Type B pancreatic cell (in vitro differentiated cells): ENCODE measurements at regions not wholly inside any gene's neighbourhood (a gene's known extent, or its start where the extent isn't known, plus 50 kb on each side); places are given as distances from the start of the nearest gene placed in this dataset.

Experiments used
- DNase-seq: peaks from one replicate; pipeline ENCODE4 v3.0.0; 2021; ENCODE audit warnings: mixed read lengths; ENCODE audit not compliant: unreplicated experiment; ENCODE audit errors: extremely low spot score
- H3K27ac Mint-ChIP-seq: 2 replicates; pipeline ENCODE4 v1.8.0; 2021; ENCODE audit warnings: mild to moderate bottlenecking, mixed read lengths
- H3K27me3 Mint-ChIP-seq: 2 replicates; pipeline ENCODE4 v1.8.0; 2021; ENCODE audit warnings: mixed read lengths
- H3K36me3 Mint-ChIP-seq: 2 replicates; pipeline ENCODE4 v1.8.0; 2021; ENCODE audit warnings: mixed read lengths
- H3K4me1 Mint-ChIP-seq: one replicate; pipeline ENCODE4 v1.8.0; 2021; ENCODE audit warnings: mixed read lengths; ENCODE audit not compliant: unreplicated experiment
- H3K4me3 Mint-ChIP-seq: 2 replicates; pipeline ENCODE4 v1.8.0; 2021; ENCODE audit warnings: mild to moderate bottlenecking, mixed read lengths
- H3K9me3 Mint-ChIP-seq: 2 replicates; pipeline ENCODE4 v1.8.0; 2021; ENCODE audit warnings: mixed read lengths
- TF ChIP-seq, protein P1 (sequence below): fragments of 200-600 bp; sonication (generic); conservative IDR thresholded peaks from 2 replicates; pipeline ENCODE4 v1.5.0; 2021; ENCODE audit warnings: antibody characterized with exemption, mild to moderate bottlenecking

DNA sequence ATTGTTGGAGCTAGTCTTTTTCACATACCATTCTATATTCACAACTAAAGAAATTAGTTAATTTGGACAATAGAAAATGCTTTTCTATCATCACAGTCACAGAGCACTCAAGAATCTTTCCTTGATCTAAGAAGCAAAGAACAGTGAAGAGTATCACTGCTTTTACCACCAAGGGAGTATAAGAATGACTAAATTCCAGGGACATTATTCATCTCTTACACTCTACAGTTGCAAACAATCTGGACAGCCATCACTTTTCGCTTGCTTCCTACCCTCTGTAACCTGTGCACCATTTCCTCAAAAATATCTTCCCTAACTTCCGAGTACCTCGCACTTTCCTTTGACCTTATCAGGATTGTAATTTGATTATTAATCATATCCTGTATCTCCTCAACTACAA, 359.5 kb upstream of the TMCO5A start:
- H3K4me1 Mint-ChIP-seq, result no peaks in the 10 kb centered on the region
- no peak for DNase-seq
- no peak overlapping the region for H3K4me3 Mint-ChIP-seq
- H3K27me3 Mint-ChIP-seq, result no peaks in the 10 kb centered on the region
- TF ChIP-seq, protein P1, sequence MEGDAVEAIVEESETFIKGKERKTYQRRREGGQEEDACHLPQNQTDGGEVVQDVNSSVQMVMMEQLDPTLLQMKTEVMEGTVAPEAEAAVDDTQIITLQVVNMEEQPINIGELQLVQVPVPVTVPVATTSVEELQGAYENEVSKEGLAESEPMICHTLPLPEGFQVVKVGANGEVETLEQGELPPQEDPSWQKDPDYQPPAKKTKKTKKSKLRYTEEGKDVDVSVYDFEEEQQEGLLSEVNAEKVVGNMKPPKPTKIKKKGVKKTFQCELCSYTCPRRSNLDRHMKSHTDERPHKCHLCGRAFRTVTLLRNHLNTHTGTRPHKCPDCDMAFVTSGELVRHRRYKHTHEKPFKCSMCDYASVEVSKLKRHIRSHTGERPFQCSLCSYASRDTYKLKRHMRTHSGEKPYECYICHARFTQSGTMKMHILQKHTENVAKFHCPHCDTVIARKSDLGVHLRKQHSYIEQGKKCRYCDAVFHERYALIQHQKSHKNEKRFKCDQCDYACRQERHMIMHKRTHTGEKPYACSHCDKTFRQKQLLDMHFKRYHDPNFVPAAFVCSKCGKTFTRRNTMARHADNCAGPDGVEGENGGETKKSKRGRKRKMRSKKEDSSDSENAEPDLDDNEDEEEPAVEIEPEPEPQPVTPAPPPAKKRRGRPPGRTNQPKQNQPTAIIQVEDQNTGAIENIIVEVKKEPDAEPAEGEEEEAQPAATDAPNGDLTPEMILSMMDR, result no peak
- no peak overlapping the region for H3K27ac Mint-ChIP-seq
- no peaks in the 10 kb centered on the region for H3K36me3 Mint-ChIP-seq
- H3K9me3 Mint-ChIP-seq, result no peaks in the 10 kb centered on the region

DNA sequence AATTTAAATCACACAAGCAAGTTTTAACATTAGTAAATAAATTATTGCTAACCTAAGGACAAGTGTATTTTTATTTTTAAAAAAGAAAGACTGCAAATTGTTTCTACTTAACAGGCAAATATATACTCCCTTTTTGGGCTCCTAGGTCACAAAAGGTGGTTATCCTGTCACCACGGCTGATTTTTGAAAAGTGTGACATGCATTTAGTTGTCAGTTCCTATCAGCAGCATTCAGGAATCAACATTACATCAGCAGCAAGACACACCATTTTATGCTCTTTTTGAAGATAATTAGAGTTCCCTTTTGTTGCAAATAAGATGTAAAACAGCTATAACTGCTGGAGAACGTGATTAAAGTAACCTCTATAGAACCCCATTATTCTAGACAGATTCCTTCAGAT, 357.5 kb upstream of the TMCO5A start:
- DNase-seq, result no peak
- no peaks in the 10 kb centered on the region for H3K27me3 Mint-ChIP-seq
- no peaks in the 10 kb centered on the region for H3K4me1 Mint-ChIP-seq
- TF ChIP-seq, protein P1, result no peak
- no peak overlapping the region for H3K4me3 Mint-ChIP-seq
- no peak overlapping the region for H3K27ac Mint-ChIP-seq
- no peaks in the 10 kb centered on the region for H3K9me3 Mint-ChIP-seq
- H3K36me3 Mint-ChIP-seq, result no peaks in the 10 kb centered on the region

DNA sequence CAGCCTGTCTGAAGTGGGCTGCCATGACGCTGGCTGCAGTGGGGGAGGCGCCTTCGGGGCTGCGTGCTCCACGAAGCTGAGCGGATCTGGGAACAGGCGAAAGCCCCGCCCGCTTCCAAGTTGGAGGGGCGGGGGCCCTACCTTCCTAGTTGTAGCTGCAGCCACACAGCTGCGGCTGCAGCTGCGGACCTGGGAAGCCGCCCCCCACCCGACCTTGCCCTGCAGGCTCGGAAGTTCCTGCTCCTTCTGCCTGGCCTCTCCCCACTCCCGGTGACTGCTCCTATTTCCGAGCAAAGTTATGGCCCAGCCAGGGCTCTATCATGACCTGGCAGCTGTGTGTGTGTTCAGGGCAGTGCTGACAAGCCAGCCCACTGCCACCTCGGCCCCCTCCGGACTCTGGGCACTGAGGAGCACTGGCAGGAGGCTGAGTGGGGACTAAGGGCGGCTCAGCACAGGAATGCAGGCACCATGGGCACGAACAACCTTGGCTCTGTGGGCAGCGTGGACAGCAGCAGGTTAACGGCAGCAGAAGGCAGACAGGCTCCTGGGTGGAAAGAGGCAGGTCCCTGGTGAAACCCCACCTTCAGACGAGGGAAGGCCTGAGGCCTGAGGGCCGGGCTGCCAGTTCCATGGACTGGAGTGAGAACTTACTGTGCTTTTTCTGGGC, 352.4 kb upstream of the TMCO5A start:
- H3K9me3 Mint-ChIP-seq, result peaks cover 1% of the 10 kb centered on the region
- H3K4me1 Mint-ChIP-seq, result peaks cover 12% of the 10 kb centered on the region
- TF ChIP-seq, protein P1, result no peak
- H3K27me3 Mint-ChIP-seq, result no peaks in the 10 kb centered on the region
- no peak overlapping the region for H3K4me3 Mint-ChIP-seq
- no peaks in the 10 kb centered on the region for H3K36me3 Mint-ChIP-seq
- H3K27ac Mint-ChIP-seq, result no peak overlapping the region
- no peak for DNase-seq

DNA sequence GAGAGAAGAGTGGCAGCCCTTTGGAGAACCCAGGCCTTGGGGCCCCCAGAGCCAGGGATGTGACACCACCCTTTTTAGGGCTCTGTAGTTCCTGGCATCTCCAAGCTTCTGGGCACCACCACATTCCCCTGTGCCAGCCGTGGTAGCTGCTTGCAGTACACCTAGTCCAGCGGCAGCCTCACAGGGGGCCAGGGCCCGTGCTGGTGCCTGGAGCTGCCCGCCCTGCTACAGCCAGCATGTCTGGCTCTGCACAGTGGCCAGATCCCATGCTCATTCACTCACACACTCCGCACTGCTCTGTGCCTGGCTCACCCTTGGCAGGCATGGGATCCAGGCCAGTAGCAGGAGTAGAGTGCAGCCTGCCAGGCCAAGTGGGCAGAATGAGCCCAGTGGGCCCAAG, 351.6 kb upstream of the TMCO5A start:
- H3K27ac Mint-ChIP-seq, result no peak overlapping the region
- H3K4me3 Mint-ChIP-seq, result no peak overlapping the region
- H3K9me3 Mint-ChIP-seq, result peaks cover 5% of the 10 kb centered on the region

DNA sequence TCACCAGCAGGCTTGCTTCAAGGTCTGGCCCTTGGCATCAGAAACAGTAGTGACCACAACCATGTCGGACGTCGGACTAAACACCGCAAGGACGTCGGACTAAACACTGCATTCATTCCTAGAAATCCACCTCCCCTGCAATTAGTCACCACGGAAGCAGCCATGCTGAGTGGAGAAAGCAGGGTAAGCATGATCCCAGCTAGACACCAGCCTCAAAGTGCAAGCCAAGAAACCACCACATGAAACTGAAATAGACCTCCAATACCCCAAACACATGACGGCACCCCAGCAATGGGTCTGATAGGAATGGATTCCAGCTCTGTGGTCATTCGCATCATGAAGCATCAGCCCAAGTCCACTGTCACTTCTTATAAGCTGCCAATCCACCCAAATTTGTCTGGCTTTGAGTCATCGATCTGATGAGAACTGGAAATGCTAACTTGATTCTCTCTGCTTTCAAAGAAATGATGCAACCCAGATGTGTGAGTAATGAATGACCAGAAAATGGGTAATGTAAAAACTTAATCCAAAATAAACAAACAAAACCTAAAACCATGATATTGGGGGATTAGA, 348.3 kb upstream of the TMCO5A start:
- Mint-ChIP-seq H3K36me3 (no peaks in the 10 kb centered on the region), H3K9me3 (peaks cover 5% of the 10 kb centered on the region), H3K4me3 (no peak overlapping the region), H3K4me1 (peaks cover 12% of the 10 kb centered on the region), H3K27ac (no peak overlapping the region), H3K27me3 (no peaks in the 10 kb centered on the region)
- TF ChIP-seq, protein P1, result no peak
- no peak for DNase-seq

More for the DNA sequence above, 351.6 kb upstream of the TMCO5A start:
- H3K4me1 Mint-ChIP-seq, result peaks cover 12% of the 10 kb centered on the region
- H3K36me3 Mint-ChIP-seq, result no peaks in the 10 kb centered on the region
- TF ChIP-seq, protein P1, result no peak
- DNase-seq, result no peak
- no peaks in the 10 kb centered on the region for H3K27me3 Mint-ChIP-seq
